ENCODE measurements at regions not wholly inside any gene's neighbourhood (a gene's known extent, or its start where the extent isn't known, plus 50 kb on each side); places are given as distances from the start of the nearest gene placed in this dataset.

- H3K36me3 ChIP-seq (ENCODE audit: control insufficient read depth in 4 of 4, insufficient read depth in 3 of 4, low read depth in 1 of 4, low read length in 3 of 4): no peaks in the 10 kb centered on the region
- TF ChIP-seq FOXA2 (IDR thresholded peaks at IDR 0.05) (no peak), RXRA (IDR thresholded peaks at IDR 0.05) (no peak), MAX (IDR thresholded peaks at IDR 0.05) (no peak), JUND (IDR thresholded peaks at IDR 0.05) (no peak), ZBTB33 (IDR thresholded peaks at IDR 0.05) (no peak), TAF1 (conservative IDR thresholded peaks at IDR 0.05) (no peak)
- no peak overlapping the region for H3K27ac ChIP-seq (ENCODE audit: low read depth in 1 of 2, low read length in 2 of 2)
- no peaks in the 10 kb centered on the region for H3K9me3 ChIP-seq (ENCODE audit: control insufficient read depth in 4 of 4, low read length in 3 of 4)
- WGBS: 80% methylated on average over 6 of the region's 6 CpGs
- H3K9ac ChIP-seq (ENCODE audit: low read depth in 1 of 2, low read length in 2 of 2): no peak overlapping the region
- no peaks in the 10 kb centered on the region for H3K4me1 ChIP-seq (ENCODE audit: control insufficient read depth in 4 of 4, insufficient read depth in 4 of 4, low read length in 3 of 4)
- H3K4me3 ChIP-seq (ENCODE audit: low read depth in 1 of 3, low read length in 3 of 3): no peak overlapping the region
- H3K27me3 ChIP-seq (ENCODE audit: control insufficient read depth in 4 of 4, insufficient read depth in 4 of 4, low read length in 3 of 4): no peaks in the 10 kb centered on the region
- DNase-seq (ENCODE audit: low spot score): no peak
These were observed 150.7 kb upstream of the SEMA6D start for GRCh38 chr15:47566610-47567009.

- no peak overlapping the region for H3K9ac ChIP-seq (ENCODE audit: low read depth in 1 of 2, low read length in 2 of 2)
- H3K9me3 ChIP-seq (ENCODE audit: control insufficient read depth in 4 of 4, low read length in 3 of 4): no peaks in the 10 kb centered on the region
- 86% methylated on average over 2 of the region's 2 CpGs for WGBS
- H3K4me3 ChIP-seq (ENCODE audit: low read depth in 1 of 3, low read length in 3 of 3): no peak overlapping the region
- H3K4me1 ChIP-seq (ENCODE audit: control insufficient read depth in 4 of 4, insufficient read depth in 4 of 4, low read length in 3 of 4): no peaks in the 10 kb centered on the region
- no peak for DNase-seq (ENCODE audit: low spot score)
- no peaks in the 10 kb centered on the region for H3K27me3 ChIP-seq (ENCODE audit: control insufficient read depth in 4 of 4, insufficient read depth in 4 of 4, low read length in 3 of 4)
- no peaks in the 10 kb centered on the region for H3K36me3 ChIP-seq (ENCODE audit: control insufficient read depth in 4 of 4, insufficient read depth in 3 of 4, low read depth in 1 of 4, low read length in 3 of 4)
- H3K27ac ChIP-seq (ENCODE audit: low read depth in 1 of 2, low read length in 2 of 2): no peak overlapping the region
- TF ChIP-seq TAF1 (conservative IDR thresholded peaks at IDR 0.05) (no peak), NR2F2 (IDR thresholded peaks at IDR 0.05) (no peak), RAD21 (IDR thresholded peaks at IDR 0.05) (no peak), YY1 (IDR thresholded peaks at IDR 0.05) (no peak), EGR1 (IDR thresholded peaks at IDR 0.05; ENCODE audit: low read depth in 2 of 2) (no peak), SP1 (IDR thresholded peaks at IDR 0.05) (no peak), HNF4A (conservative IDR thresholded peaks at IDR 0.05) (no peak), CTCF (IDR thresholded peaks at IDR 0.05; ENCODE audit: low read depth, low read length, missing input control) (no peak), RXRA (IDR thresholded peaks at IDR 0.05) (no peak), HNF4G (IDR thresholded peaks at IDR 0.05) (no peak), JUND (IDR thresholded peaks at IDR 0.05) (no peak), GABPA (IDR thresholded peaks at IDR 0.05 in 1 of 2, conservative IDR thresholded peaks at IDR 0.05 in 1 of 2) (no peak), FOXA2 (IDR thresholded peaks at IDR 0.05) (no peak), REST (IDR thresholded peaks at IDR 0.05) (no peak)
These were observed 149.3 kb upstream of the SEMA6D start for GRCh38 chr15:47568030-47568429.
